CD4-positive, alpha-beta T cell treated with Interferon alpha-2 for 1 hour (primary cell): ENCODE measurements at regions not wholly inside any gene's neighbourhood (a gene's known extent, or its start where the extent isn't known, plus 50 kb on each side); places are given as distances from the start of the nearest gene placed in this dataset.

Experiments used
- DNase-seq, 2 donors: peaks; one replicate each; pipeline ENCODE4 v3.0.0-alpha.2; 2020 to 2022

- no peak for DNase-seq
These were observed 69.9 kb upstream of the OTOS start for GRCh38 chr2:240210198-240210965.

DNA sequence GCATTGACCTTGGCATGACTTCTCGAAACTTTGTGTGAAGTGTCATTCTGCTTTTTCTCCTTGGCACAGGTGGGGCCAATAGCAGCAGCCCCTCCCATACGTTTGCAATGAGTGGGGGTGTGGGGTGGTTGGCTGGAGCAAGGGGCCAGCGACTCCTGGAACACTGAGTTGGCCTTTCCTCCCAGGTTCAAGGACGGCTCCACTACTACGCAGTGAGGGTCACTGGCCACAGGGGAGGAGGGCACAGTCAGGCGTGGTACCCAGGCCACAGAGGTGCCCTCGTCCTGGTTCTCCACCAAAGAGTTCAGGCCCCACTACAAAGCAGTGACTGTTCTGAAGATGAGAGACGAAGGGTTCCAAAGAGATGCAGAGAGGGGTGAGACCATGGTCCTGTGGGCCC lies 70.6 kb upstream of the OTOS start:
- DNase-seq: no peak

GRCh38 chr2:240211598-240212424 lies 71.4 kb upstream of the OTOS start:
- DNase-seq: no peak

GRCh38 chr2:240212425-240213225 lies 72.2 kb upstream of the OTOS start:
- no peak for DNase-seq

DNA sequence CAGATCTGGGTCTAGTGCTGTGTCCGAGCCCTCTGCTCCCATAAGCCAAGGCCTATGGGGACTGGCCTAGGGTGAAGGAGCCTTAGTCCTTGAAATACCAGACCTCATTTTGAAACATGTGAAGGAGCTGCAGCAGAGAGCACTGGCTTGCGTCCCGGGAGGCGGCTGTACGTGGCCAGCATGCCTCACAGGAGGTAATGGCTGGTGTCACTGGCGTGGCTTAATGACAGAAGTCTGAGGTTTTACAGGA lies 72.7 kb upstream of the OTOS start:
- DNase-seq: no peak

DNA sequence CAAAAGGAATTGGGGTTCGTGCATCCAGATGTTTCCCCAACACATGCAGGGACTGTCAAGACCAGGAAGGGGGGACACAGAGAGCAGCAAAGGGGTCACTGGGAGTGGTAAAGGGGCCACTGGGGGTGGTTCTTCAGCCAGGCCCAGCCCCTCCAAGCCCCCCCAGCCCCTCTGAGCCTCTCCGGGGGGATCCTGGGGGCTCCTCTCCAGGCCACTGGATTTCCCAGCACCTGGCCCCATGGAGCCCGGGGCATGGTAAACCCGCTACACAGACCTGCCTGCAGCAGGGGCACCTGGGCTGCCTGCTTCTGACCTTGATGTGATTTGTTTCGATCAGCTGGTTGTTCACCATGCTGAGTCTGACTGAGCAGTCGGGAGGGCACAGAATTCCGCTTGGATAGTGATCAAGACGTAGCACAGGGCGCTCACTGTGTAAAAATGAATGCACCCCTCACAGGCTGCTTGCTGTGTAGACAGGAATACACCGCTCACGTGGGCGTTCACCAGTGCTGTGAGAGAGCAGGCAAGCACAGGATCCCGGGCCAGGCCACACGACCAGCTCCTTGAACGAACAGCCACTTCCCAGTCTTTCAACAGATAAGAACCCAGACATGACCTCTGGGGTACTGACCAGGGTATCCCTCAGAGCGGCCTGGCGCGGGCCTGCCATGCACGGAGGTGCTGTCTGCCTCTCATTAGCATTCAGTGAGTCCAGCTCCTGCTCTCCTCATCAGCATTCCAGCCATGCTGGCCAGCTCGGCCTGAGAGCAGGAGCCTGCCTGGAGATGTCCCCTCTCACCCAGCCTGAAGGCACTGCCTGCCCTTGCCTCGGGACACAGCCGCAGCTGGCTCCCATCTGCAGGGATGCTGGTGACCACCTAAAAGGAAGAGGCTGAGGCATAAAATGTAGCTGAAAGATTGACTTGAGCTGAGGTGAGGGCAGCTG lies 73.3 kb upstream of the OTOS start:
- no peak for DNase-seq

- DNase-seq: no peak
These were observed 74.6 kb upstream of the OTOS start for GRCh38 chr2:240214790-240215675.

DNA sequence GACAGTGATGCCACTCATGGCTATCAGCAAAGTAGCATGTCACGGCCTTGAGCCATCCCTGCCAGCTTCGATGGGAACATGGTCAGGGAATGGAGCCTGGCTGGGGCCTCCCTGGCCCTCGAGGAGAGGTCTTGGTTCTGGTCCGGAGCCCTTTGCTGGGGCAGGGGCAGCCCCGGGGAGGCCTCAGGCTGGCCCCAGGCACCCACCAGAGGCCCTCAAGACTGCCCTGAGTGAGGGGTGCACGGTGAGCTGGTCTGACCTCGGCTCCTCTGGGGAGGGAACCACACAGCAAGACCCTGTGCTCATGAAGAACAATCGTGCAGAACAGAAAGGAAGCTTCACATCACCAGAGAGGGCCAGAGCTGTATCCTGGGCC lies 75.2 kb upstream of the OTOS start:
- DNase-seq: no peak

DNA sequence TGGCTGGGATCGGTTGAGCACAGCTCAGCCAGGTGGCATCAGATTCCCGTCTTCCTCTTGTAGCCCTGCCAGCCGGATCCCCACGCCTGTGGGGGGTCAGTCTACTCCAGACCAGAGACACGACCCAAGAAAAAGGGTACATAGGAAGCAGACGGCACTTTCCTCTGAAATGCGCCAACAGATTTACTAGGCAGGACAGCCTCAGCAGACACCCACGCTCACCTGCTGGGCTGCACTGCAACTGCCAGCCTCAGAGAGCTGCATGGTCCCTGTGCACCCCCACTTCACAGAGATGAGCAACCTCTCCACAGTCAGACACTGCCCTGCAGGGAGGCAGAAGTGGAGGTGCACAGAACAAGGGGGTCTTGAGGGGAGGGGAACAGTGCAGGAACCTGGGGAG lies 75.7 kb upstream of the OTOS start:
- DNase-seq: no peak

- no peak for DNase-seq
These were observed 77.2 kb upstream of the OTOS start for GRCh38 chr2:240217431-240218301.

GRCh38 chr2:240219208-240219890 lies 78.9 kb upstream of the OTOS start:
- DNase-seq: no peak

DNA sequence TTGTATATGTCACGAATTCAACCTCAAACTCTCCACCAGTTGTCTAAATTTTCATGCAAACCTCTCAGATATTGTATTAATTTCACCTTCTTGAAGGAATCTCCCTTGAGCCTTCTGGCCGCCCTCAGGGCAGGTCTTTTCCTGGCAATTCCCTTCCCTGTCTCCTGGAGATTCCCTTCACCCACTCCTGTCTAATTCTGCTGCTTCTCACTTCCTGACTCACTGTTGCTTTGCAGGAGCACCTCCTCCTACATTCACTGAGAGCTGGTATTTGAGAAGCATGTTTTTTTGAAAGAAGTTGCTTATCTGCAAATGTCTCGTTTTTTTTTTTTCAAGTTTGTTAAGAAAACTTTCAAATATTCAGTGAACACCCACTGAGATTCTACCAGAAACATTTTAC lies 79.9 kb upstream of the OTOS start:
- DNase-seq: no peak

GRCh38 chr2:240223631-240224030 lies 83.2 kb upstream of the OTOS start:
- DNase-seq: no peak

DNA sequence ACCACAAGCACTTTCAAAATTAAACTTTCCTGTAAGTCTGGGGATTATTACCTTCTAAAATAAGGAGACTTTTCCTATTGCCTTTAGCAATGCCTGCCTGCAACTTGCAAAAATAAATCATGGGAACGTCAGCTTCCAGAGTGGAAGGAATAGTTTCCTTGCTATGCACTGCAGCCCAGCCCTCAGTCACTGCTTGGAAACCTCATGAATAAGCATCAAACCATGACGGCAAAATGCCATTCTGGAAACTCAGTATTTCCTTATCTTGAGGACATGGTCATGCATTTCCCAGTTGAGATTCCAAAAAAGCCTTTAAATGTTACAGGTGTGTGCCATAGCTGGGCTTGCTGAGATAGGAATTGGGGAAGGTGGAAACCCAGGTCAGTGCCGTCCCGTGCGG lies 84.2 kb upstream of the OTOS start:
- no peak for DNase-seq

GRCh38 chr2:240225131-240225530 lies 84.7 kb upstream of the OTOS start:
- DNase-seq: no peak

GRCh38 chr2:240225660-240226475 lies 85.4 kb upstream of the OTOS start:
- DNase-seq: no peak

DNA sequence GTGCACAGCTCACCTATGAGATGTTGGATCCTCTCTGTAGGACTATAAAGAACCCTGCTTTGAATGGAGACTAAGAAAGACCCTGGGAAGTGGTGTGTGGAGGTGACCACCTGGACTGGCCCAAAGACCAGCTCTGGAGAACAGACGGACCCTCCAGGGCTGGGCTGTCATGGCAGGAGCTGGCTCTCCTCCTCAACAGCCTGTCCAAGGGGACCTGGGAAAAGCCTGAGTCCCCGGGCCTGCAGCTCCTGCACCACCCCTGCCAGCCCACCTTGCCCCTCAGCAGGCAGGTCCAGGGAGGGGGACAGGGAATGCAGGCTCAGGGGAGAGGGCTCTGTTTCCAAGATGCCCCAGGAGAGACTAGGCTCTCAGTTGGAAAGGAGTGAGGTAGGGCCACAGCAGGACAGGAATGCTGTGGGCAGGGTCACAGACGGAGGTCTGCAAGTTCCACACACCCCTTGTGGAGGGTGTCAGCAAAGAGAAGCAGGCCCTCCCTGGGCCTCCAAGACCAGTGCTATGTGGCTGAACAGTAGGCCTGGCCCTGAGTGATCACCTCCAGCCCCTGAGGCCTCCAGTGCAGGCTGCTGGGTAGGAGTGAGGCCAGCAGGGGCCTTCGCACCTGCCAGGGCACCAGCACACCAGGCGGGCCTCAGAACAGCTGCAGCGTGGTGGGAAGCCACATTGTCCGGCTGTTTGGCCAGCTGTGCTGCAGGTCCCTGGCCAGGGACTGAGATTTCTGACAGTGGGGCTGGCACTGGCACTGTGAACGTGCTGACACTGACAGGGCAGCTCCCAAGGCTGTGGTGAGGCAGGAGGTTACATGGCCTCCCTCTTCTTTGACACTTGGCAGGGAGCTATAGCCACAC lies 86.4 kb upstream of the OTOS start:
- DNase-seq: no peak
